Breast epithelium (tissue), 4 donors: ENCODE measurements at regions not wholly inside any gene's neighbourhood (a gene's known extent, or its start where the extent isn't known, plus 50 kb on each side); places are given as distances from the start of the nearest gene placed in this dataset.

Source experiments
- DNase-seq, 2 donors: peaks; one replicate each; pipeline ENCODE4 v3.0.0-alpha.2; 2019; ENCODE audit warnings: low spot score in 2 of 2
- H3K27ac ChIP-seq, 2 donors: fragments of 200-600 bp; sonication (generic) in 1 of 2; one replicate each; pipeline ENCODE4 v1.5.1; 2016 to 2019; ENCODE audit warnings: mild to moderate bottlenecking in 1 of 2
- H3K27me3 ChIP-seq, 2 donors: fragments of 200-600 bp; sonication (generic) in 1 of 2; one replicate each; pipeline versions ENCODE4 v1.5.1 to v1.6.0; 2017 to 2019; ENCODE audit warnings: control low read depth in 1 of 2, mild to moderate bottlenecking in 1 of 2
- H3K36me3 ChIP-seq: fragments of 200-600 bp; one replicate; pipeline ENCODE4 v1.5.1; 2019
- H3K4me1 ChIP-seq, 2 donors: fragments of 200-600 bp; sonication (generic); one replicate each; pipeline ENCODE4 v1.5.1; 2016 to 2019; ENCODE audit warnings: control low read depth in 1 of 2
- H3K4me3 ChIP-seq, 3 donors: fragments of 200-600 bp; sonication (generic); 1 replicate in 2 of 3; 2 replicates in 1 of 3; pipeline ENCODE4 v1.5.1; 2016 to 2019; ENCODE audit warnings: mild to moderate bottlenecking in 3 of 3, moderate library complexity in 2 of 3
- H3K9me3 ChIP-seq, 2 donors: fragments of 200-600 bp; sonication (generic) in 1 of 2; one replicate each; pipeline ENCODE4 v1.5.1; 2016 to 2019; ENCODE audit warnings: control low read depth in 1 of 2
- CTCF ChIP-seq, 3 donors: fragments of 450-650 bp; IDR thresholded peaks; one replicate each; pipeline ENCODE4 v1.5.1; 2016 to 2017; ENCODE audit warnings: antibody characterized with exemption in 3 of 3, mild to moderate bottlenecking in 3 of 3, moderate library complexity in 3 of 3
- POLR2A ChIP-seq: fragments of 450-650 bp; IDR thresholded peaks from one replicate; pipeline ENCODE4 v1.6.1; 2016; ENCODE audit warnings: antibody characterized with exemption, mild to moderate bottlenecking, moderate library complexity
- POLR2AphosphoS5 ChIP-seq, 3 donors: sonication (generic); formaldehyde crosslinking; IDR thresholded peaks; one replicate each; pipeline ENCODE4 v1.6.1; 2017; ENCODE audit warnings: antibody characterized with exemption in 3 of 3
- intact Hi-C: fragments of 100-400 bp; cut with DNase I; formaldehyde crosslinking; loops from one replicate; pipeline ENCODE4 v1.15.1; 2023; ENCODE audit warnings: low total_unique reads

GRCh38 chr3:63146154-63146553 is 132.0 kb upstream of the SYNPR start:
- Histone ChIP-seq H3K4me1 (no peaks in the 10 kb centered on the region), H3K9me3 (peaks cover 0 to 15% of the 10 kb centered on the region in 2 donors), H3K36me3 (no peaks in the 10 kb centered on the region), H3K27ac (no peak overlapping the region), H3K4me3 (no peak overlapping the region), H3K27me3 (no peaks in the 10 kb centered on the region)
- no peak for TF ChIP-seq CTCF (IDR thresholded peaks at IDR 0.05)
- TF ChIP-seq POLR2A, result no peak
- DNase-seq, result no peak
- intact Hi-C loops, result no loop called here

- Histone ChIP-seq H3K27ac (no peak overlapping the region), H3K9me3 (no peaks in the 10 kb centered on the region), H3K27me3 (no peaks in the 10 kb centered on the region), H3K4me3 (no peak overlapping the region), H3K36me3 (no peaks in the 10 kb centered on the region), H3K4me1 (no peaks in the 10 kb centered on the region)
- TF ChIP-seq POLR2AphosphoS5 (IDR thresholded peaks at IDR 0.05) (no peak), CTCF (IDR thresholded peaks at IDR 0.05) (no peak), POLR2A (no peak)
- DNase-seq, result no peak
- intact Hi-C loops, result no loop called here
These were observed 127.2 kb upstream of the SYNPR start for GRCh38 chr3:63150880-63151279.

- Histone ChIP-seq H3K9me3 (no peaks in the 10 kb centered on the region), H3K27ac (no peak overlapping the region), H3K4me1 (no peaks in the 10 kb centered on the region), H3K4me3 (no peak overlapping the region), H3K27me3 (no peaks in the 10 kb centered on the region), H3K36me3 (no peaks in the 10 kb centered on the region)
- intact Hi-C loops, result no loop called here
- no peak for DNase-seq
- TF ChIP-seq CTCF (IDR thresholded peaks at IDR 0.05) (no peak), POLR2AphosphoS5 (IDR thresholded peaks at IDR 0.05) (no peak), POLR2A (no peak)
These were observed 126.2 kb upstream of the SYNPR start for GRCh38 chr3:63151897-63152296.

- Histone ChIP-seq H3K9me3 (no peaks in the 10 kb centered on the region), H3K27me3 (no peaks in the 10 kb centered on the region), H3K4me1 (no peaks in the 10 kb centered on the region), H3K36me3 (no peaks in the 10 kb centered on the region), H3K27ac (no peak overlapping the region), H3K4me3 (no peak overlapping the region)
- intact Hi-C loops, result no loop called here
- no peak for TF ChIP-seq POLR2A
- no peak for TF ChIP-seq POLR2AphosphoS5 (IDR thresholded peaks at IDR 0.05)
- no peak for DNase-seq
These were observed 118.3 kb upstream of the SYNPR start for GRCh38 chr3:63159764-63160163.

GRCh38 chr3:63167113-63167512 is 111.0 kb upstream of the SYNPR start:
- Histone ChIP-seq H3K27me3 (no peaks in the 10 kb centered on the region), H3K9me3 (no peaks in the 10 kb centered on the region), H3K4me3 (no peak overlapping the region), H3K27ac (no peak overlapping the region), H3K36me3 (no peaks in the 10 kb centered on the region), H3K4me1 (no peaks in the 10 kb centered on the region)
- intact Hi-C loops, result no loop called here
- no peak for DNase-seq
- TF ChIP-seq POLR2AphosphoS5 (IDR thresholded peaks at IDR 0.05) (no peak), POLR2A (no peak), CTCF (IDR thresholded peaks at IDR 0.05) (no peak)

- Histone ChIP-seq H3K36me3 (no peaks in the 10 kb centered on the region), H3K27me3 (no peaks in the 10 kb centered on the region), H3K4me1 (no peaks in the 10 kb centered on the region), H3K4me3 (no peak overlapping the region), H3K27ac (no peak overlapping the region), H3K9me3 (peaks cover 0 to 3% of the 10 kb centered on the region in 2 donors)
- DNase-seq, result no peak
- intact Hi-C loops, result no loop called here
- TF ChIP-seq POLR2AphosphoS5 (IDR thresholded peaks at IDR 0.05), result no peak
- TF ChIP-seq CTCF (IDR thresholded peaks at IDR 0.05), result no peak
- TF ChIP-seq POLR2A, result no peak
These were observed 109.9 kb upstream of the SYNPR start for GRCh38 chr3:63168179-63168578.
